HG03342 (cell line): ENCODE measurements at regions not wholly inside any gene's neighbourhood (a gene's known extent, or its start where the extent isn't known, plus 50 kb on each side); places are given as distances from the start of the nearest gene placed in this dataset.
A peak's percentile ranks its signal among the peaks of the same experiment; 100 is the strongest.

ENCODE experiments used
- ATAC-seq: cut with Tn5 transposase; IDR thresholded peaks from one replicate; pipeline ENCODE4 v1.9.1; 2021; ENCODE audit warnings: mild to moderate bottlenecking, moderate library complexity; ENCODE audit not compliant: unreplicated experiment

DNA sequence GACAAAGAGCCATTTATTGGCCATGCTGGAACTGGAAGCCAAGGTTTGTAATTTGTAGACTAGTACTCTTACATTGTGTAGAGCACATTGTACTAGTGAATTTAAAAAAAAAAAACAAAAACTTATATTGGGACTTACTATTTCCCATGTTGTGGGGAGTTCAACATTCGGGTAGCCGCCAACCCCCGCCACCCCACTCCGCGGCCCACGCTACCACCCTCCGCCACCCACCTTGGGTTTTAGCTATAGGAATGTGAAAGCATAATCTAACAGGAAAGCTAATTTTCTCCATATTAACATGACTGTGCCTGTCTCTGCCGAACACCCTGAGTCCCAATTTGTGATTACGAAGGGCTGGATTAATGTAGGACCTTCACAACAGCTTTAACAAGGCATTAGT is 275.8 kb downstream of the FIGN start:
- no peak for ATAC-seq

DNA sequence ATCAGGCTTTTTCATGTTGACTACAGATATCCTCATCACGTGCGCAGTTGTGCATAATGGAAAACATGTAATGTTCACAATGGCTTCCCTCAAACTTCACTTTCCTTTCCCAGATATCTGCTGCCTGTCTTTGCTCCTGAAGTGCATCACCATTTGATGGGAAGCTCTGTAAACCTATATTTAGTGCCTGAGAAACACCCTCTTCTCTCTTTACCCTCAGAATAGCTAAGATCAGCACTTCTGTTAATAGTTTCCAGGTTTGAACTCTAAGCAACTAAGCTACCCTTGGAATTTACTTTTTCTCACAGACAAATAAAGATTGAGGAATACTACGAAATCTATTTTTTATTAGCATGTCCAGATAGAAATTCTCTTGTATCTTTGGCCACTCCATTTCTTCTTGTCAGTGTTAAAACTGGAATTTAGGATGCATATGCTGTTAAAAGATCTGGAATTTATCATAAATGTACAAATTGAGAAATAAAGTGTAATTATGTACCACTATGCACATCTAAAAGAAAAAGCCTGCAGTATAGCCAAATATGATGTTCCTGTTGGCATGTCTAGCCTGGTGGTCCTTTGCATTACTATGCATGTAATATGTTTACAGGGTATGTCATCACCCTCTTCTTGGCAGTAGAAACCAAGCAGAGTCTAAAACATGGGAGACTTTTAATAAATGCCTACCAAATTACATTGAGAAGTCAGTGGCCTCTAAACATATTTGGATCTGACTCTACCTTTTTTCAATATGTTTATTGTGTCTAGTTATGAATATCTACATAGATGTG is 278.7 kb downstream of the FIGN start:
- ATAC-seq = no peak

GRCh38 chr2:163455815-163456214 is 280.0 kb downstream of the FIGN start:
- ATAC-seq = peak; percentile 96

GRCh38 chr2:163453920-163454319 is 281.9 kb downstream of the FIGN start:
- ATAC-seq = no peak

- no peak for ATAC-seq
Measured at GRCh38 chr2:163441603-163442002, 294.2 kb downstream of the FIGN start.

DNA sequence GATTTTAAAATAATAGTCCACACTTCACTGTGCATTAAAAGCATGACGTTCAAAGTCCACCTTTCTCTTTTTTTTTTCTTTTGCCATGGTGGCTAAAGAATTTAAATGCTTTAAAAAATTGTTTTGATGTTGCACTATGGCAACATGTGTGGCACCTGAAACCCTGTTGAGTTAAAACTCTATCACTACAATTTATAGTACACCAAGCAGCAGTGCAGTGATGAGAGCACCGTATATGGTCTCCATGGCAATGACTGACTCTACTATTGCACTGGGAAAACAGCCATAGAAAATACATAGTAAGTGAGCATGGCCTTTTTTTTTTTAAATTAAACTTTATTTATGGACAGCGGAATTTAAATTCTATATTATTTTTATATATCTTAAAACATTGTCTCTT is 298.8 kb downstream of the FIGN start:
- ATAC-seq = no peak

GRCh38 chr2:163428187-163428586 is 307.6 kb downstream of the FIGN start:
- ATAC-seq = no peak

- no peak for ATAC-seq
Measured at GRCh38 chr2:163420604-163421003, 315.2 kb downstream of the FIGN start.

DNA sequence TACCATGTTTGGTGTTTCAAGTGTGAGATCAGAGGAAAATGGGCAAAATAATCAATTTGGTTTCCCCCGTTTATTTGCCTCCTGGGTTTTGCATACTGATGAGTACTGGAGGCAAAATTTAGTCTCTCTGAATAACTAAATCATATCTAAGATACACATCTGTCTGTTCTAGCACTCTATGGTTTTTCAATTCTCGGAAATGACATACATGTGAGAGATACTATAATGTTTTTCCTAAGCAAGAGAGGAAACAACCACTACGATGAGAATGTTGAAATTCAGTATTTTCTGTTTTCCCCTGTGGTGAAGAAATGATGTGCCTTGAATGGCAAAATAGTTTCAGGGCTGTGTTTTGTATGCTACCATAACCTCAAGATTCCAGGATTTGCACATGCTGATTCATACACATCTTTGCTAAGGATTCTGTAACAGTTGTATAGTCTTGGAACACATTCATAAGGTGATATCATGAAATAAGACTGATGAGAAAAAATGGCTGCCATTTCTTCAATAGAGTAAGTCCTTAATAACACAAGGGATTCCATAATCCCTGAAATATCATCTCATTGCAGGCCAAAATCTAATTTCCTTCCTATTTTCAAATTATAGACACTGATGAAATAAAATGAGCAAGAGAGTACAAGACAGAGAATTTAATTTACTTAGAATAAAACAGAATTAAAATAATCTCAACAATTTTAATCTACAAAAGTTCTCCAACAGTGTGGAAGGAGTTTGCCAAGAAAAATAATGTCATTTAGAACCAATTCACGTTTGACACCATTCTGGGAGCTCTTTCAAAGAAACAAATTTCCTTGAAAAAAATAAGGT is 316.6 kb downstream of the FIGN start:
- ATAC-seq = no peak

DNA sequence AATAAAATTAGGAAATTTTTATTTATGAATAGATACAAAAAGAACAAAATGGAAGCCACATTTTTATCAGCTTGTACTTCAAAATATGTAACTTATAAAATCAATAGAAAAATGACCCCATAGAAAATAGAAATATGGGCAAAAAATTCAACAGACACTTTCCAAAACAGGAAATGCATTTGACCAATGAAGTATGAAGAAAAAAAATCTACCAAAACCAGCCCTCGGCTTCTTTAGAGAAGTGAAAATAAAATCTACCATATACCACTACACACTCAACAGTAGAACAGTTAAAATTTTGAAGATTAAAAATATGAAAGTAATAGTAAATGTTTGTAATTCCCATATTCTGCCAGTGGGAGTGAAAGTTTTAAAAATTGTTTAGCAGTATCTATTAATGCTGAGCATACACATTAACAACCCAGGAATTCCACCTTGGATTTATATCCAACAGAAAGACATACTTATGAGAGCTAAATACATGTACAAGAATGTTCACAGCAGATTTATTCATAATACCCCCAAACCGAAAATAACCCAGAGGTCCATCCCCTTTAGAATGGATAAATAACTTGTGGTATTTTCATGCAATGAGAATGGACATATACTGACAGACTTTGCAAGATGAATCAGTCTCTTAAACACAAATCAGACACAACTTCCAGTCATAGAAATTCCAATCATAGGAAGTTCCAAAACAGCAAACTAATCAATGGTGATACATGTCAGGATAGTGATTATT is 318.0 kb downstream of the FIGN start:
- ATAC-seq = peak; percentile 88

DNA sequence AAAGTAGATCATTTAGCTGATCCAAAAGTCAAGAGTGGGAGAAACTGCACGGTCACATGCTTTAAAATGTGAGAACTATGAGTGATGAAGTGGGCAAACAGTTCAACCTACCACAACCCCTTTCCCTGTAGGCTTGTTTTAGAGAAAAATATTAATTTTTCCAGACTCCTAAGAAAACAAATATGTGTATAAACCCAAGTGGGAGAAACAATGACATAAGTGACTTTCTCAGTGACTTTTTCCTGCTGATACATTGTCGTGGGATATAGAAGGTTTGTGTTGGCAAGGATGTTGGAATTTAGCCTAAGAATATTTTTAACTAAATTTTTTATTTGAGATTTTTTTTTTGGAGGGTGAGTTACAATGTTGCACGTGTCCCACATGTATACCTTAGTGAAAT is 321.7 kb downstream of the FIGN start:
- no peak for ATAC-seq

- ATAC-seq = no peak
Measured at GRCh38 chr2:163407296-163407695, 328.5 kb downstream of the FIGN start.

GRCh38 chr2:163405298-163405697 is 330.5 kb downstream of the FIGN start:
- ATAC-seq = peak; percentile 51

GRCh38 chr2:163401481-163401880 is 334.3 kb downstream of the FIGN start:
- ATAC-seq = no peak

DNA sequence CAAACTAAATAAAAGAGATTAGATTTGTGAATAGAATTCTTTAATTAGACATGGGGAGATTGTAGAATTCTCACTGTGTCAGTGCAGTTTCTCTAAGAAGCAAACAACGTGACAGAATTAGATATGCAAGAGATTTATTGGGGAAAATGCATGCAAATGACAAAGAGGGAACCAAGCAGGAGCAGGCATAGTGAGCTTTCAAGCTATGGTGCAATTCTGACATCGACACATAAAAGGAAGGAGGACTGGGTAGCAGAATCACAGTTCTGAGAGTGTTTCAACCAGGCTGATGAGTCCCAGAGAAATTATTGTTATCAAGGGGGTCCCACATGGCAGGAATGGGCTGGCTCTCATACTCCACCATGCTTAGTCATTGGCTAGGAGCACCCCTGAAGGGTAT is 338.4 kb downstream of the FIGN start:
- no peak for ATAC-seq

DNA sequence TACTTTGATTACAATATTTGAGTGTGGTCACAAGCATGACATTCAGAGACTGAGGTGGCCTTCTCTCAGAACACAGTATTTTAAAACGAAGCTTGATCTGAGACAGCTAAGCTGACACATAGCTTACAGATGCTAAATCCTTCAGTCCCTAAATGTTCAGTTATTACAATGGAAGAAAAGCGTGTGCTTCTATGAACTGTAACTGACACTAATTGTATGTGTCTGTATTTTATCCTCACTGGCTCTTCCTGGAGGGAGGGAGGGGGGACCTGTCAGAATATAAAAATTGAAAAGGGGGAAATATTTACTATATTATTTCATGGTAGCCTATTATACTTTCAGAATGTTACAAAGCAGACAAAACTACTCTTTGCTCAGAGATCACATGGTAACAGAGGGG is 340.2 kb downstream of the FIGN start:
- ATAC-seq = no peak

GRCh38 chr2:163389838-163390237 is 346.0 kb downstream of the FIGN start:
- no peak for ATAC-seq

DNA sequence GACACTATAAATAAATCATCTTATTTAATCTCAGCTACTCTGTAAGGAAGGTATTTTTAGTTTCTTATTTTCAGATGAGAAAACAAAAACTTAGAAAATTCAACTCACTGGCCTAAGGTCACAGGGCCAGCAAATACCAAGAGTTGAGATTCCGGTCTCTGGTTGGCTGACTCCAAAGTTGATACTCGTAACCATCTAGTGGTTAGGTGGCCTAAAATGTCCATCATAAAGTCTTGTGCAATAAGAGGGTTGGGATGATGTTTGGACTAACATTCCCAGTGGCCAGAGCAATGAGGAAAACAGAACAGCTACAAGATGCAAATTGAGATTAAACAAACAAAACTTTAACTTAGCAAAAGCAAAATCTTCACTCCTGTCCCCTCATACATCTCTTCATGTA is 360.3 kb downstream of the FIGN start:
- no peak for ATAC-seq

GRCh38 chr2:163375070-163375469 is 360.7 kb downstream of the FIGN start:
- no peak for ATAC-seq

- ATAC-seq = no peak
Measured at GRCh38 chr2:163374282-163374681, 361.5 kb downstream of the FIGN start.

- ATAC-seq = peak; percentile 68
Measured at GRCh38 chr2:163373496-163373895, 362.3 kb downstream of the FIGN start.
